Stimulated activated CD4-positive, alpha-beta T cell treated with anti-CD3 and anti-CD28 coated beads, TNF-alpha, amount 100 ng/mL, for 48 hours (primary cell): ENCODE measurements at regions not wholly inside any gene's neighbourhood (a gene's known extent, or its start where the extent isn't known, plus 50 kb on each side); places are given as distances from the start of the nearest gene placed in this dataset.

ENCODE experiments used
- DNase-seq, 3 donors: peaks; one replicate each; pipeline ENCODE4 v3.0.0-alpha.2; 2020; ENCODE audit warnings: low read depth in 3 of 3

GRCh38 chr11:115579181-115579825 is 75.1 kb upstream of the CADM1 start:
- DNase-seq, result no peak

DNA sequence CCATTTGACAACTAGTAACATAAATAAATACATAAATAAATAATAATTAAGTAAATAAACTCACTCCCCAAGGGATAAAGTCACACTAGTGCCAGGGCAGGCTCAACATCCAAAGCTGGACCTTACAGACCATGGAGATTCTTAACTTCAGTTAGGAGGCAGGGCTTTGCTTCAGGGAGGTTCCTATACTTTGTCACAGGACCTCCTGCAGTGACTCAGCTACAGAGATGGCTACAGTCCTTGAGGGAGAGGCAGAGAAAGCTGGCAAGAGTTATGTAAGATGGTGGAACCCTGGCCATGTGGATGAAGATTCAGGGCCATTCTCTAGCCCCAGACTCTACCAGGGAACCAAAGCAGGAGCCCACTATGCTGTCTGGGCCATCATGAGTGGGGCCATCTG is 74.1 kb upstream of the CADM1 start:
- no peak for DNase-seq

- no peak for DNase-seq
Measured at GRCh38 chr11:115577701-115578100, 73.5 kb upstream of the CADM1 start.

- no peak for DNase-seq
Measured at GRCh38 chr11:115576606-115577380, 72.6 kb upstream of the CADM1 start.

- no peak for DNase-seq
Measured at GRCh38 chr11:115572551-115572950, 68.3 kb upstream of the CADM1 start.

GRCh38 chr11:115566180-115566764 is 62.1 kb upstream of the CADM1 start:
- DNase-seq, result no peak

DNA sequence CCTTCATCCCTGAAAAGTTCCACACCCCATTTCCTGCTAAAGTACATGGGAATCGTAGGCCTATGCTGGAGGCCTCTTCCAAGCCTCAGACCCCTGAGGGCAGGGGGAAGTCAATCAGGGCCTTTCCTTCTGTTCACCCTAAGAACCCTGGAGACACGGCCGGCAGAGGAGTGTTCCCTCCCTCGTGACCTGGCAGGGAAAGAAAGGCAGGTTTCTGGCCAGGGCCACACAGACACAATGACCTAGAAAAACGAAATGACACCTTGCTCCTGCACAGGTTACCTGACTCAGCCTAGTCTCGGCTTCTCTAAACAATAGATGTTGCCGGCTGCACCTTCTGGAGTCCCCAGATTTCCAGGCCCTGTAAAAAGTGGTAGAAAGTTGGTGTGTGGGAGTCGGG is 60.6 kb upstream of the CADM1 start:
- DNase-seq, result no peak

DNA sequence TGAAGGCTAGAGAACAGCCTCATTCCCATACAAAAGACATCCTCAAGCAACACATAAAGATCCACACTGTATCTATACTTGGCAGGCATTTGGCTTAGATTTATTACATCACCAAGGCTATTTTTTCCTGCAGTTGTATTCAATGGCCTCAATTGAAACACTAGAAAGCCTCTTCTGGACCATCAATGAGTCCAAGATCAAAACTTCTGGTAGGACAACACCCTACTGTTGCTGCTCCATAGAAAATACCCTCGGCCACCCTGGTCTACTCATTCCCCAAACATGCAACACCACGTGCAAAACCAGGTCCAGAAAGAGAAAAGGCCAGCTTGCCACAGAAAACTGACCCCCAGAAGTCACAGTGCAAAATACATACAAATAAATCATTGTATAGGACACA is 56.9 kb upstream of the CADM1 start:
- no peak for DNase-seq

GRCh38 chr11:115558635-115559034 is 54.4 kb upstream of the CADM1 start:
- no peak for DNase-seq

GRCh38 chr11:115557681-115558080 is 53.5 kb upstream of the CADM1 start:
- DNase-seq, result no peak

GRCh38 chr11:115556984-115557383 is 52.8 kb upstream of the CADM1 start:
- DNase-seq, result no peak

DNA sequence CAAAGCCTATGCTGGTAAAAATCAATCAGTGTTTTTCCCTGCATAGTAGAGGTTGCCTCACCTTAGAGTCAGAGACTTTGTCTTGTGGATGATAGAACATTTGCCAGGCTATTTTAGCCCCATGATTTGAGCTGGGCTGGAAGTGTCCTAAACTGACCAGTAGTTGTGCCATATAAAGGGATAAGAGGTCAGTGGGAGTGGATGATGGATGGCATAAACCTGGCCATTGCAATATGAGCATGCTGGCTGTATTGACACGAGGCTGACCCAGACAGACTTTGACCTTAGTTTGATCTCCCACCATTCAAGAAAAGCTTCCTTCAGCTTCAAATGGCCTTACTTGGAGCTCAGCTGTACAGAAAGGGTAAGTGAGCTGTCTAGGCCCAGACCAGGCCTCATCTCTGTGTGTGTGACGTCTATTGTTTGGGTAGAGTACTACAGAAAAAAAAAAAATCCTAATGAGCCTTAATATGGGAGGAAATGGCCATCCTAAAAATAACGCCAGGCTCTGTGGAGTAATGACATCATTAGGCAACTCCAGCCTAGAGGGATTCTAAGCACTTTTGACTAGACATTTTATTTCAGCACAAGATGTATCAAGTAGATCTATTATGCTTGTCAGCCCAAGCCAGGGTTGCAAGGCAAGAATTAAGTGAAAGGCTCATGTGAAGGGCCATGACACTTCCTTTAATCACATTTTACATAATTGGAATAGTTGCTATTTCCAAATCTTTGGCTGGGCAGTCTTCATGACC is 51.3 kb upstream of the CADM1 start:
- no peak for DNase-seq
